H9 (cell line): ENCODE measurements at regions not wholly inside any gene's neighbourhood (a gene's known extent, or its start where the extent isn't known, plus 50 kb on each side); places are given as distances from the start of the nearest gene placed in this dataset.

Experiments used
- DNase-seq: peaks from one replicate; pipeline ENCODE4 v3.0.0-alpha.2; 2017
- H2AFZ ChIP-seq: one replicate; pipeline ENCODE4 v1.6.1; 2013; ENCODE audit warnings: mild to moderate bottlenecking, low read length, control low read depth, moderate library complexity
- H2AK5ac ChIP-seq: 2 replicates; pipeline ENCODE4 v1.6.1; 2013; ENCODE audit warnings: low read length, control low read depth, mixed read lengths; ENCODE audit not compliant: insufficient read length
- H2BK120ac ChIP-seq: one replicate; pipeline ENCODE4 v1.6.1; 2013; ENCODE audit warnings: low read depth, mild to moderate bottlenecking, low read length, control low read depth, inconsistent platforms; ENCODE audit not compliant: poor library complexity, severe bottlenecking
- H2BK12ac ChIP-seq: 2 replicates; pipeline ENCODE4 v1.6.1; 2013; ENCODE audit warnings: low read length, control low read depth, mixed read lengths, low read depth; ENCODE audit not compliant: insufficient read length
- H2BK15ac ChIP-seq: 2 replicates; pipeline ENCODE4 v1.6.1; 2013; ENCODE audit warnings: low read depth, low read length, control low read depth
- H2BK20ac ChIP-seq: one replicate; pipeline ENCODE4 v1.6.1; 2013; ENCODE audit warnings: low read depth, mild to moderate bottlenecking, low read length, control low read depth, inconsistent platforms; ENCODE audit not compliant: poor library complexity, severe bottlenecking
- H2BK5ac ChIP-seq: 2 replicates; pipeline ENCODE4 v1.6.1; 2013; ENCODE audit warnings: low read length, control low read depth, mixed read lengths; ENCODE audit not compliant: insufficient read length
- H3K14ac ChIP-seq: 2 replicates; pipeline ENCODE4 v1.6.1; 2013; ENCODE audit warnings: low read length, control low read depth; ENCODE audit not compliant: insufficient read depth
- H3K18ac ChIP-seq: 2 replicates; pipeline ENCODE4 v1.6.1; 2013; ENCODE audit warnings: low read depth, mild to moderate bottlenecking, mixed read lengths, low read length, control low read depth; ENCODE audit not compliant: insufficient read length
- H3K23ac ChIP-seq: 2 replicates; pipeline ENCODE4 v1.6.1; 2013; ENCODE audit warnings: low read length, control low read depth, mixed read lengths, low read depth; ENCODE audit not compliant: insufficient read length
- H3K23me2 ChIP-seq: 2 replicates; pipeline ENCODE4 v1.6.1; 2013; ENCODE audit warnings: low read depth, mild to moderate bottlenecking, mixed read lengths, low read length, control low read depth; ENCODE audit not compliant: insufficient read length, poor library complexity, severe bottlenecking
- H3K27ac ChIP-seq: 2 replicates; pipeline ENCODE4 v1.5.1; 2013; ENCODE audit warnings: low read length, control low read depth, mixed read lengths, low read depth; ENCODE audit not compliant: insufficient read length
- H3K27me3 ChIP-seq: 2 replicates; pipeline ENCODE4 v1.6.1; 2013; ENCODE audit warnings: low read length, control low read depth, inconsistent platforms; ENCODE audit not compliant: insufficient read depth
- H3K4ac ChIP-seq: 2 replicates; pipeline ENCODE4 v1.6.1; 2013; ENCODE audit warnings: low read depth, mild to moderate bottlenecking, control low read depth, inconsistent platforms, low read length, moderate library complexity
- H3K4me1 ChIP-seq: 2 replicates; pipeline ENCODE4 v1.6.1; 2013; ENCODE audit warnings: low read length, control low read depth, inconsistent platforms; ENCODE audit not compliant: insufficient read depth
- H3K4me2 ChIP-seq: 2 replicates; pipeline ENCODE4 v1.6.1; 2013; ENCODE audit warnings: low read length, control low read depth, mixed read lengths; ENCODE audit not compliant: insufficient read length, insufficient read depth
- H3K56ac ChIP-seq: 2 replicates; pipeline ENCODE4 v1.6.1; 2013; ENCODE audit warnings: low read depth, mild to moderate bottlenecking, mixed read lengths, low read length, control low read depth; ENCODE audit not compliant: insufficient read length
- H3K79me1 ChIP-seq: 2 replicates; pipeline ENCODE4 v1.6.1; 2013; ENCODE audit warnings: low read depth, mild to moderate bottlenecking, moderate library complexity, low read length, control low read depth, inconsistent platforms; ENCODE audit not compliant: insufficient read depth, poor library complexity, severe bottlenecking
- H3K79me2 ChIP-seq: 2 replicates; pipeline ENCODE4 v1.6.1; 2013; ENCODE audit warnings: low read length, control low read depth, inconsistent platforms; ENCODE audit not compliant: insufficient read depth
- H3K9ac ChIP-seq: 2 replicates; pipeline ENCODE4 v1.6.1; 2013; ENCODE audit warnings: low read length, control low read depth, mixed read lengths; ENCODE audit not compliant: insufficient read length; ENCODE audit errors: extremely low read depth
- H3K9me3 ChIP-seq: one replicate; pipeline ENCODE4 v1.6.1; 2013; ENCODE audit warnings: low read depth, low read length, inconsistent platforms; ENCODE audit not compliant: control insufficient read depth
- H3T11ph ChIP-seq: one replicate; pipeline ENCODE4 v1.6.1; 2013; ENCODE audit warnings: mild to moderate bottlenecking, low read length, control low read depth, inconsistent platforms
- H4K20me1 ChIP-seq: one replicate; pipeline ENCODE4 v1.6.1; 2013; ENCODE audit not compliant: control insufficient read depth, insufficient read length, insufficient read depth
- H4K5ac ChIP-seq: 2 replicates; pipeline ENCODE4 v1.6.1; 2013; ENCODE audit warnings: low read depth, mild to moderate bottlenecking, mixed read lengths, low read length, control low read depth; ENCODE audit not compliant: insufficient read length
- H4K8ac ChIP-seq: replicated peaks from 2 replicates; pipeline ENCODE4 v1.6.1; 2013; ENCODE audit warnings: low read length, control low read depth, mixed read lengths, low read depth; ENCODE audit not compliant: insufficient read length
- H4K91ac ChIP-seq: 2 replicates; pipeline ENCODE4 v1.6.1; 2013; ENCODE audit warnings: low read depth, mild to moderate bottlenecking, moderate library complexity, mixed read lengths, low read length, control low read depth; ENCODE audit not compliant: insufficient read length
- H3K27ac Mint-ChIP-seq, 3 experiments: 2 replicates in 2 of 3; 3 replicates in 1 of 3; pipeline ENCODE4 v1.8.0; 2020 to 2021; ENCODE audit warnings: mixed read lengths in 3 of 3, mild to moderate bottlenecking in 1 of 3, moderate library complexity in 1 of 3
- H3K27me3 Mint-ChIP-seq: 2 replicates; pipeline ENCODE4 v1.8.0; 2021; ENCODE audit warnings: low read depth, mild to moderate bottlenecking, moderate library complexity, mixed read lengths
- H3K36me3 Mint-ChIP-seq, 3 experiments: 2 replicates in 2 of 3; 3 replicates in 1 of 3; pipeline ENCODE4 v1.8.0; 2020 to 2021; ENCODE audit warnings: low read depth in 3 of 3, mixed read lengths in 3 of 3; ENCODE audit not compliant: insufficient read depth in 1 of 3
- H3K4me1 Mint-ChIP-seq, 2 experiments: 2 replicates each; pipeline ENCODE4 v1.8.0; 2020; ENCODE audit warnings: mixed read lengths in 2 of 2
- H3K4me3 Mint-ChIP-seq, 2 experiments: 2 replicates in 1 of 2; 3 replicates in 1 of 2; pipeline ENCODE4 v1.8.0; 2020 to 2021; ENCODE audit warnings: mild to moderate bottlenecking in 2 of 2, mixed read lengths in 2 of 2, moderate library complexity in 1 of 2
- H3K9me3 Mint-ChIP-seq, 2 experiments: 2 replicates in 1 of 2; 3 replicates in 1 of 2; pipeline ENCODE4 v1.8.0; 2020; ENCODE audit warnings: mild to moderate bottlenecking in 2 of 2, mixed read lengths in 2 of 2, moderate library complexity in 1 of 2
- WGBS: extraction: QIAGEN DNeasy Blood & Tissue Kit; methylation state at CpG from one replicate; pipeline ENCODE4 v1.1.7; 2013; ENCODE audit warnings: missing lambda C conversion rate, low lambda C conversion rate, mixed read lengths; ENCODE audit not compliant: insufficient read length; ENCODE audit errors: extremely low coverage; 5-methylcytosine and 5-hydroxymethylcytosine counted together
- TF ChIP-seq, protein P1 (sequence below): fragments of 200-600 bp; sonication (generic); conservative IDR thresholded peaks from 3 replicates; pipeline ENCODE4 v1.8.0; 2021; ENCODE audit warnings: antibody characterized with exemption, mild to moderate bottlenecking

DNA sequence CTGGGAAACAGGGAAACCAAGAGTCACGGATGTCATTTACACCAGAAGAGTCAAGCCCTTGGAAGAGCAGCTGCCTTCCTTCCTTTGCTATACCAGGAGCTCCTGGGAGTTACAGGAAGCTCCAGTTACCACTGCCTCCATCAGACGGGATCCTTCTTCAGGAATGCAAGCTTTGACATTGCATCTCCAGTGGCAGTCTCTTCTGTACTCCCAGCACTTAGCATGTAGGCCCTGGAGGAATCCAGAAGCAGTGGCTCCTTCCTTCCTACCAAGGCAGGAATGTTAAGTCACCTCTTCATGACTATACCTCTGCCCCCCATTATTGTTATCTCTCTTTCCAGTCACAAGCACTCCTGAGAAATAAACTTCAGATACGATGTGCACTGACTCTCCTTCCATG, 836.0 kb downstream of the MAFB start:
- no CpG with 5 or more reads among the region's 3 CpGs for WGBS
- Mint-ChIP-seq H3K4me1 (peaks cover 24 to 40% of the 10 kb centered on the region in 2 experiments), H3K9me3 (no peaks in the 10 kb centered on the region; a peak in 1 of 5 replicates), H3K27ac (peak overlapping the region in 1 of 3 experiments; percentile 12; a peak in 1 of 7 replicates), H3K4me3 (no peak overlapping the region), H3K27me3 (no peaks in the 10 kb centered on the region; the same call in 1 of the 2 replicates), H3K36me3 (no peaks in the 10 kb centered on the region)
- H2AFZ ChIP-seq: no peak overlapping the region
- no peaks in the 10 kb centered on the region for H4K20me1 ChIP-seq
- H3K27ac ChIP-seq: no peak overlapping the region
- H3K4me2 ChIP-seq: no peak overlapping the region
- H3K23ac ChIP-seq: no peak overlapping the region
- no peak overlapping the region for H3K14ac ChIP-seq
- H2BK120ac ChIP-seq: no peak overlapping the region
- H2AK5ac ChIP-seq: no peak overlapping the region
- H3K79me1 ChIP-seq: no peaks in the 10 kb centered on the region
- H3K27me3 ChIP-seq: no peaks in the 10 kb centered on the region; the same call in 1 of the 2 replicates
- no peak overlapping the region for H4K91ac ChIP-seq
- H3K9me3 ChIP-seq: no peaks in the 10 kb centered on the region
- no peak overlapping the region for H3T11ph ChIP-seq
- no peak overlapping the region for H3K9ac ChIP-seq
- H2BK15ac ChIP-seq: no peak overlapping the region
- no peaks in the 10 kb centered on the region for H3K4me1 ChIP-seq
- H4K8ac ChIP-seq: no peak overlapping the region
- H3K23me2 ChIP-seq: no peaks in the 10 kb centered on the region
- no peak overlapping the region for H2BK12ac ChIP-seq
- no peak overlapping the region for H3K56ac ChIP-seq
- no peak overlapping the region for H2BK20ac ChIP-seq
- no peak overlapping the region for H3K4ac ChIP-seq
- no peak overlapping the region for H2BK5ac ChIP-seq
- DNase-seq: no peak
- H3K79me2 ChIP-seq: no peaks in the 10 kb centered on the region
- no peak overlapping the region for H4K5ac ChIP-seq
- TF ChIP-seq, protein P1, sequence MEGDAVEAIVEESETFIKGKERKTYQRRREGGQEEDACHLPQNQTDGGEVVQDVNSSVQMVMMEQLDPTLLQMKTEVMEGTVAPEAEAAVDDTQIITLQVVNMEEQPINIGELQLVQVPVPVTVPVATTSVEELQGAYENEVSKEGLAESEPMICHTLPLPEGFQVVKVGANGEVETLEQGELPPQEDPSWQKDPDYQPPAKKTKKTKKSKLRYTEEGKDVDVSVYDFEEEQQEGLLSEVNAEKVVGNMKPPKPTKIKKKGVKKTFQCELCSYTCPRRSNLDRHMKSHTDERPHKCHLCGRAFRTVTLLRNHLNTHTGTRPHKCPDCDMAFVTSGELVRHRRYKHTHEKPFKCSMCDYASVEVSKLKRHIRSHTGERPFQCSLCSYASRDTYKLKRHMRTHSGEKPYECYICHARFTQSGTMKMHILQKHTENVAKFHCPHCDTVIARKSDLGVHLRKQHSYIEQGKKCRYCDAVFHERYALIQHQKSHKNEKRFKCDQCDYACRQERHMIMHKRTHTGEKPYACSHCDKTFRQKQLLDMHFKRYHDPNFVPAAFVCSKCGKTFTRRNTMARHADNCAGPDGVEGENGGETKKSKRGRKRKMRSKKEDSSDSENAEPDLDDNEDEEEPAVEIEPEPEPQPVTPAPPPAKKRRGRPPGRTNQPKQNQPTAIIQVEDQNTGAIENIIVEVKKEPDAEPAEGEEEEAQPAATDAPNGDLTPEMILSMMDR: no peak
- H3K18ac ChIP-seq: no peak overlapping the region
